Left lobe of liver (tissue), 2 donors: ENCODE measurements at regions not wholly inside any gene's neighbourhood (a gene's known extent, or its start where the extent isn't known, plus 50 kb on each side); places are given as distances from the start of the nearest gene placed in this dataset.
"Not testable (repeated sequence)": the region's sequence is repeated elsewhere in the genome, so short reads cannot be mapped to it uniquely, and the experiment has no call there.

Experiments
- ATAC-seq: fragments of 200-7000 bp; cut with Tn5 transposase; one replicate; pipeline ENCODE4 v1.9.1; 2020; ENCODE audit warnings: mild to moderate bottlenecking, moderate library complexity
- DNase-seq: peaks from one replicate; pipeline ENCODE4 v3.0.0-alpha.2; 2020; ENCODE audit warnings: low spot score
- donor health status: DM: no; HTN: no; CAD: no; lungs with moderate emphysema.
- donor health status: DM: no; HTN: yes; CAD: no.

- no peak for DNase-seq
- peak; percentile 46 for ATAC-seq
Measured at GRCh38 chr2:208794288-208794975, 387.8 kb downstream of the PTH2R start.

- ATAC-seq (no peak), DNase-seq (no peak)
Measured at GRCh38 chr2:208798698-208799097, 392.1 kb downstream of the PTH2R start.

- ATAC-seq (no peak), DNase-seq (no peak)
Measured at GRCh38 chr2:208799397-208799796, 392.8 kb downstream of the PTH2R start.

GRCh38 chr2:208800887-208801286 is 394.3 kb downstream of the PTH2R start:
- not testable (repeated sequence) for ATAC-seq, DNase-seq

GRCh38 chr2:208807756-208808155 is 401.2 kb downstream of the PTH2R start:
- no peak for DNase-seq
- no peak for ATAC-seq

GRCh38 chr2:208811885-208812284 is 405.3 kb downstream of the PTH2R start:
- ATAC-seq, DNase-seq: not testable (repeated sequence)

- DNase-seq (no peak), ATAC-seq (no peak)
Measured at GRCh38 chr2:208819190-208819589, 412.6 kb downstream of the PTH2R start.

- ATAC-seq (peak; percentile 30), DNase-seq (no peak)
Measured at GRCh38 chr2:208820014-208820688, 413.6 kb downstream of the PTH2R start.

GRCh38 chr2:208827109-208827508 is 420.5 kb downstream of the PTH2R start:
- DNase-seq: no peak
- ATAC-seq: no peak

- no peak for ATAC-seq
Measured at GRCh38 chr2:208827549-208828221, 421.1 kb downstream of the PTH2R start.

GRCh38 chr2:208830203-208830602 is 423.6 kb downstream of the PTH2R start:
- ATAC-seq (no peak), DNase-seq (no peak)

More at GRCh38 chr2:208827549-208828221, 421.1 kb downstream of the PTH2R start:
- DNase-seq: no peak

GRCh38 chr2:208847651-208848050 is 441.1 kb downstream of the PTH2R start:
- DNase-seq (no peak), ATAC-seq (no peak)

GRCh38 chr2:208854717-208855116 is 448.1 kb downstream of the PTH2R start:
- no peak for DNase-seq
- no peak for ATAC-seq

- DNase-seq (no peak), ATAC-seq (no peak)
Measured at GRCh38 chr2:208867374-208867773, 460.8 kb downstream of the PTH2R start.

- ATAC-seq: no peak
- DNase-seq: no peak
Measured at GRCh38 chr2:208872591-208872990, 466.0 kb downstream of the PTH2R start.

GRCh38 chr2:208879666-208880065 is 473.1 kb downstream of the PTH2R start:
- no peak for DNase-seq
- no peak for ATAC-seq

- no peak for DNase-seq
- ATAC-seq: no peak
Measured at GRCh38 chr2:208880171-208880570, 473.6 kb downstream of the PTH2R start.

GRCh38 chr2:208890486-208890885 is 483.9 kb downstream of the PTH2R start:
- ATAC-seq (no peak), DNase-seq (no peak)

GRCh38 chr2:208892203-208892602 is 485.6 kb downstream of the PTH2R start:
- no peak for DNase-seq
- no peak for ATAC-seq

- DNase-seq (no peak), ATAC-seq (no peak)
Measured at GRCh38 chr2:208906330-208906729, 499.7 kb downstream of the PTH2R start.

GRCh38 chr2:208915401-208915800 is 508.4 kb upstream of the MAP2 start:
- DNase-seq (no peak), ATAC-seq (no peak)

GRCh38 chr2:208916881-208917280 is 507.0 kb upstream of the MAP2 start:
- DNase-seq (no peak), ATAC-seq (no peak)
